ENCODE measurements at regions not wholly inside any gene's neighbourhood (a gene's known extent, or its start where the extent isn't known, plus 50 kb on each side); places are given as distances from the start of the nearest gene placed in this dataset.

DNA sequence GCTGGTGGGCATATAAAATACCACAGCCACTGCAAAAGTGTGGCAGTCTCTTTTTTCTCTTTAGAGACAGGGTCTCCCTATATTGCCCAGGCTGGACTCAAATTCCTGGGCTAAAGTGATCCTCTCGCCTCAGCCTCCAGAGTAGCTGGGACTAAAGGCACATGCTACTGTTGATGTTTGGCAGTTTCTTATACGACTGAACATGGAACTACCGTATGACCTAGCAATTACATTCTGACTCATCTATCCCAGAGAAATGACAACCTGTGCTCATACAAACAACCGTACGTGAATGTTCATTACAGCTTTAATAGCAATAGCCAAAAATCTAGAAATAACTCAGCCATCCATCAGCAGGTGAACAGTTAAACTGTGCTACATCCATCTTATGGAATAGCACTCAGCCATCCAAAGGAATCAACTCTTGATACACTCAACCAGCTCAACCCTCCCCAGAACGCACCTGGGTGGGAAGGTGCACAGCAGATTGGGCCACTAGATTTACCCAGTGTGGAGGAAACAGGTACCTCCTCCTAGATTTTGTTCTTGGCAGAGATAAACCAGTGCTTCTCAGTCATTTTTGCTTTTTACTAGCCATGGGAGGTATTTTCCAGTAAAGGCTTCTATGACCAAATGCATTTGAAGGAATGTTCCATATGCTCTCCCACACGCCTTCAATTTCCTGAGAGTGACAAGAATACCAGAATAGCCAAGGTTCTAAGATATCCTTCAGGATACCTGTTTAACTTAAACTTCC lies 130.5 kb downstream of the MED15 start:
- H3K36me3 ChIP-seq (ENCODE audit: control insufficient read depth in 2 of 2, insufficient read depth in 1 of 2, low read length in 2 of 2) = no peaks in the 10 kb centered on the region
- TF ChIP-seq OSR2 (tag by site-specific recombination; IDR thresholded peaks at IDR 0.05) (peak; percentile 32; the same call in 1 of the 2 replicates), ZFHX2 (tag by site-specific recombination; conservative IDR thresholded peaks at IDR 0.05) (no peak), ZNF335 (tag by site-specific recombination; conservative IDR thresholded peaks at IDR 0.05) (no peak), ZSCAN16 (tag by site-specific recombination; IDR thresholded peaks at IDR 0.05) (no peak), ZNF311 (tag by site-specific recombination; IDR thresholded peaks at IDR 0.05; ENCODE audit: borderline replicate concordance) (no peak), AEBP2 (tag by site-specific recombination; IDR thresholded peaks at IDR 0.05; ENCODE audit: borderline replicate concordance) (no peak), SALL2 (tag by site-specific recombination; IDR thresholded peaks at IDR 0.05; ENCODE audit: borderline replicate concordance) (no peak), SP7 (tag by site-specific recombination; IDR thresholded peaks at IDR 0.05) (0 out of 2 replicates have a peak, but pooled peaks have one; percentile 19)
- TF ChIP-seq, protein P1, sequence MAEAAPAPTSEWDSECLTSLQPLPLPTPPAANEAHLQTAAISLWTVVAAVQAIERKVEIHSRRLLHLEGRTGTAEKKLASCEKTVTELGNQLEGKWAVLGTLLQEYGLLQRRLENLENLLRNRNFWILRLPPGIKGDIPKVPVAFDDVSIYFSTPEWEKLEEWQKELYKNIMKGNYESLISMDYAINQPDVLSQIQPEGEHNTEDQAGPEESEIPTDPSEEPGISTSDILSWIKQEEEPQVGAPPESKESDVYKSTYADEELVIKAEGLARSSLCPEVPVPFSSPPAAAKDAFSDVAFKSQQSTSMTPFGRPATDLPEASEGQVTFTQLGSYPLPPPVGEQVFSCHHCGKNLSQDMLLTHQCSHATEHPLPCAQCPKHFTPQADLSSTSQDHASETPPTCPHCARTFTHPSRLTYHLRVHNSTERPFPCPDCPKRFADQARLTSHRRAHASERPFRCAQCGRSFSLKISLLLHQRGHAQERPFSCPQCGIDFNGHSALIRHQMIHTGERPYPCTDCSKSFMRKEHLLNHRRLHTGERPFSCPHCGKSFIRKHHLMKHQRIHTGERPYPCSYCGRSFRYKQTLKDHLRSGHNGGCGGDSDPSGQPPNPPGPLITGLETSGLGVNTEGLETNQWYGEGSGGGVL (tag by site-specific recombination; IDR thresholded peaks at IDR 0.05) = no peak
- H3K27ac ChIP-seq (ENCODE audit: extremely low read depth, low read depth, low read length) = no peak overlapping the region
- ChIA-PET CTCF (interaction anchor here (1.1 kb wide), 1 partner anchor 31 kb away, joined by 3 read pairs; no protein-coding TSS in a partner anchor), POLR2A (interaction anchor here (0.7 kb wide), 1 partner anchor 11 kb away, joined by 4 read pairs; no protein-coding TSS in a partner anchor)
- no peaks in the 10 kb centered on the region for H3K9me3 ChIP-seq (ENCODE audit: control insufficient read depth, insufficient read depth, low read depth, low read length)
- no peaks in the 10 kb centered on the region for H3K4me1 ChIP-seq (ENCODE audit: control insufficient read depth, insufficient read depth, low read length)
- H3K4me3 ChIP-seq (ENCODE audit: low read depth, low read length) = no peak overlapping the region

DNA sequence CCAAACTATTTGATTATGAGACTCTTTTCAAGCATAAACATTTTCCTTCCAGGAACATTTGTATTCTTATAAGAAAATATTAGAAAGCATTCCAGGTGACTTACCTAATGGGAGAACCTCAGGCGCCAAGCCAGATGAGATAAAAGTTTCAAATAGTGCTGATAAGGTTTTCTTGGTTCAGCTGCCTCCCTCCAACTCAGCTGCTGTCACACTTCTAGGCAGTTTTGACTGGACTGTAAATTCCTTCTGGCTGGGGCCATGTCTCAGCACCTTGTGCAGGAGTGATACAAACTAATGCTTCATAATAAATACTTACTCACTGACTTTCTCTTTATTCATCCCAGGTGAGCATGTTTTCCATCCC lies 131.1 kb downstream of the MED15 start:
- CTCF ChIA-PET = interaction anchor here (1.4 kb wide), 1 partner anchor 8 kb away, joined by 3 read pairs; no protein-coding TSS in a partner anchor
- TF ChIP-seq REPIN1 (tag by site-specific recombination; IDR thresholded peaks at IDR 0.05; ENCODE audit: low read depth) = no peak
- no peak for TF ChIP-seq ZNF777 (tag by site-specific recombination; IDR thresholded peaks at IDR 0.05; ENCODE audit: borderline replicate concordance)
- no peak for TF ChIP-seq ZNF776 (tag by site-specific recombination; IDR thresholded peaks at IDR 0.05; ENCODE audit: borderline replicate concordance)
- no peak for TF ChIP-seq KLF17 (tag by site-specific recombination; IDR thresholded peaks at IDR 0.05)
- no peak for TF ChIP-seq ZNF501 (tag by site-specific recombination; IDR thresholded peaks at IDR 0.05)
- POLR2A ChIA-PET = no interaction called here
- H3K27ac ChIP-seq (ENCODE audit: extremely low read depth, low read depth, low read length) = no peak overlapping the region
- H3K4me1 ChIP-seq (ENCODE audit: control insufficient read depth, insufficient read depth, low read length) = no peaks in the 10 kb centered on the region
- H3K4me3 ChIP-seq (ENCODE audit: low read depth, low read length) = no peak overlapping the region
- H3K9me3 ChIP-seq (ENCODE audit: control insufficient read depth, insufficient read depth, low read depth, low read length) = no peaks in the 10 kb centered on the region
- no peaks in the 10 kb centered on the region for H3K36me3 ChIP-seq (ENCODE audit: control insufficient read depth in 2 of 2, insufficient read depth in 1 of 2, low read length in 2 of 2)

DNA sequence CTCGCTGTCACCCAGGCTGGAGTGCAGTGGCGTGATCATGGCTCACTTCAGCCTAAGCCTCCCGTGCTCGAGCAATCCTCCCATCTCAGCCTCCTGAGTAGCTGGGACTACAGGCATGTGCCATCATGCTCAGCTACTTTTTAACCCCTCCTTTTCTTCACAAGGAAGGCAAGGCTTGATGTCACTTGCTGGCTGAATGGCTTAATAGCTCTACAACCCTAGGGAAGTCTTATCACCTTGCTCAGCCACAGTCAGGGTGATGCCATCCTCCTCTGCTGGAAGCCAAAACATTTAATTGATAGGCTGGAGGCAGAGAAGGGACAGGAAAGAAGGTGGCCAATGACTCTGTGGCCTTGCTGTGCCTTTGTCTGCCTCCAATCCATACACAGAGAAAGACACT lies 131.9 kb downstream of the MED15 start:
- H3K4me3 ChIP-seq (ENCODE audit: low read depth, low read length) = no peak overlapping the region
- ChIA-PET CTCF (interaction anchor here (1.4 kb wide), 1 partner anchor 9 kb away, joined by 3 read pairs; no protein-coding TSS in a partner anchor), POLR2A (interaction anchor here (0.5 kb wide), 1 partner anchor 9 kb away, joined by 3 read pairs; no protein-coding TSS in a partner anchor)
- no peak overlapping the region for H3K27ac ChIP-seq (ENCODE audit: extremely low read depth, low read depth, low read length)
- H3K9me3 ChIP-seq (ENCODE audit: control insufficient read depth, insufficient read depth, low read depth, low read length) = no peaks in the 10 kb centered on the region
- H3K4me1 ChIP-seq (ENCODE audit: control insufficient read depth, insufficient read depth, low read length) = no peaks in the 10 kb centered on the region
- no peaks in the 10 kb centered on the region for H3K36me3 ChIP-seq (ENCODE audit: control insufficient read depth in 2 of 2, insufficient read depth in 1 of 2, low read length in 2 of 2)
- no peak for TF ChIP-seq ZSCAN30 (tag by site-specific recombination; IDR thresholded peaks at IDR 0.05)
- no peak for TF ChIP-seq ZNF302 (tag by site-specific recombination; IDR thresholded peaks at IDR 0.05; ENCODE audit: low read depth)
- TF ChIP-seq, protein P2, sequence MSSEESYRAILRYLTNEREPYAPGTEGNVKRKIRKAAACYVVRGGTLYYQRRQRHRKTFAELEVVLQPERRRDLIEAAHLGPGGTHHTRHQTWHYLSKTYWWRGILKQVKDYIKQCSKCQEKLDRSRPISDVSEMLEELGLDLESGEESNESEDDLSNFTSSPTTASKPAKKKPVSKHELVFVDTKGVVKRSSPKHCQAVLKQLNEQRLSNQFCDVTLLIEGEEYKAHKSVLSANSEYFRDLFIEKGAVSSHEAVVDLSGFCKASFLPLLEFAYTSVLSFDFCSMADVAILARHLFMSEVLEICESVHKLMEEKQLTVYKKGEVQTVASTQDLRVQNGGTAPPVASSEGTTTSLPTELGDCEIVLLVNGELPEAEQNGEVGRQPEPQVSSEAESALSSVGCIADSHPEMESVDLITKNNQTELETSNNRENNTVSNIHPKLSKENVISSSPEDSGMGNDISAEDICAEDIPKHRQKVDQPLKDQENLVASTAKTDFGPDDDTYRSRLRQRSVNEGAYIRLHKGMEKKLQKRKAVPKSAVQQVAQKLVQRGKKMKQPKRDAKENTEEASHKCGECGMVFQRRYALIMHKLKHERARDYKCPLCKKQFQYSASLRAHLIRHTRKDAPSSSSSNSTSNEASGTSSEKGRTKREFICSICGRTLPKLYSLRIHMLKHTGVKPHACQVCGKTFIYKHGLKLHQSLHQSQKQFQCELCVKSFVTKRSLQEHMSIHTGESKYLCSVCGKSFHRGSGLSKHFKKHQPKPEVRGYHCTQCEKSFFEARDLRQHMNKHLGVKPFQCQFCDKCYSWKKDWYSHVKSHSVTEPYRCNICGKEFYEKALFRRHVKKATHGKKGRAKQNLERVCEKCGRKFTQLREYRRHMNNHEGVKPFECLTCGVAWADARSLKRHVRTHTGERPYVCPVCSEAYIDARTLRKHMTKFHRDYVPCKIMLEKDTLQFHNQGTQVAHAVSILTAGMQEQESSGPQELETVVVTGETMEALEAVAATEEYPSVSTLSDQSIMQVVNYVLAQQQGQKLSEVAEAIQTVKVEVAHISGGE (tag by site-specific recombination; conservative IDR thresholded peaks at IDR 0.05; ENCODE audit: low read depth) = no peak
- no peak for TF ChIP-seq ZNF335 (tag by site-specific recombination; conservative IDR thresholded peaks at IDR 0.05)
- TF ChIP-seq ZNF571 (tag by site-specific recombination; IDR thresholded peaks at IDR 0.05) = no peak
- TF ChIP-seq ZNF274 (IDR thresholded peaks at IDR 0.05; ENCODE audit: low read length) = no peak
- TF ChIP-seq ZNF274 (tag by site-specific recombination; IDR thresholded peaks at IDR 0.05; ENCODE audit: borderline replicate concordance) = no peak
- no peak for TF ChIP-seq ZEB2 (tag by site-specific recombination; IDR thresholded peaks at IDR 0.05)
- no peak for TF ChIP-seq ZBTB21 (tag by site-specific recombination; IDR thresholded peaks at IDR 0.05)
- no peak for TF ChIP-seq ZXDB (tag by site-specific recombination; IDR thresholded peaks at IDR 0.05)
- no peak for TF ChIP-seq KLF16 (tag by site-specific recombination; IDR thresholded peaks at IDR 0.05)

All from HEK293 (cell line).